PC-9 (cell line): ENCODE measurements at regions not wholly inside any gene's neighbourhood (a gene's known extent, or its start where the extent isn't known, plus 50 kb on each side); places are given as distances from the start of the nearest gene placed in this dataset.

Source experiments
- BruUV-seq: library from RNA; stranded (reverse); fragments of 400-500 nt; replicated peaks from 2 replicates; lab custom pipeline; 2021; lab: Mats Ljungman, UMichigan
- CTCF ChIA-PET: fragments of 300-600 bp; sonication (Branson Sonifier 250); formaldehyde crosslinking; loops from one replicate; lab custom pipeline; 2022; ENCODE audit warnings: antibody characterized with exemption; lab: Charles Lee
- POLR2A ChIA-PET: fragments of 300-600 bp; sonication (Branson Sonifier 250); formaldehyde crosslinking; loops from one replicate; lab custom pipeline; 2022; ENCODE audit warnings: antibody characterized with exemption; ENCODE audit not compliant: unreplicated experiment; lab: Charles Lee
- DNase-seq, 2 experiments: peaks; one replicate each; pipeline versions ENCODE4 v3.0.0 to v3.0.0-alpha.2; 2015 to 2022; ENCODE audit warnings: mixed read lengths in 1 of 2
- H2AFZ ChIP-seq: fragments of 200-600 bp; sonication (generic); 2 replicates; pipeline ENCODE4 v1.8.1; 2017; ENCODE audit warnings: antibody characterized with exemption
- H3F3A ChIP-seq: fragments of 200-600 bp; sonication (generic); 2 replicates; pipeline ENCODE4 v1.8.1; 2017; ENCODE audit warnings: antibody characterized with exemption, mild to moderate bottlenecking, low read depth; ENCODE audit not compliant: insufficient read depth
- H3K27ac ChIP-seq: fragments of 200-600 bp; sonication (generic); 2 replicates; pipeline ENCODE4 v1.6.1; 2016; ENCODE audit warnings: mixed run types
- H3K27me3 ChIP-seq: fragments of 200-600 bp; sonication (generic); 2 replicates; pipeline ENCODE4 v1.6.1; 2016; ENCODE audit warnings: low read depth, mixed run types; ENCODE audit not compliant: insufficient read depth
- H3K36me3 ChIP-seq: fragments of 200-600 bp; sonication (generic); 2 replicates; pipeline ENCODE4 v1.6.1; 2016; ENCODE audit warnings: low read depth, mixed run types
- H3K4me1 ChIP-seq: fragments of 200-600 bp; sonication (generic); replicated peaks from 2 replicates; pipeline ENCODE4 v1.6.1; 2016; ENCODE audit warnings: mixed run types; ENCODE audit not compliant: insufficient read depth
- H3K4me2 ChIP-seq: fragments of 200-600 bp; sonication (generic); 2 replicates; pipeline ENCODE4 v1.6.1; 2017; ENCODE audit warnings: mixed run types
- H3K4me3 ChIP-seq: fragments of 200-600 bp; sonication (generic); 2 replicates; pipeline ENCODE4 v1.6.1; 2016; ENCODE audit warnings: mixed run types
- H3K79me2 ChIP-seq: fragments of 200-600 bp; sonication (generic); 2 replicates; pipeline ENCODE4 v1.6.1; 2017; ENCODE audit warnings: low read depth, mixed run types
- H3K9me2 ChIP-seq: fragments of 200-600 bp; sonication (generic); 2 replicates; pipeline ENCODE4 v1.8.1; 2017; ENCODE audit warnings: mild to moderate bottlenecking; ENCODE audit not compliant: insufficient read depth
- H3K9me3 ChIP-seq: fragments of 200-600 bp; sonication (generic); 2 replicates; pipeline ENCODE4 v1.8.1; 2016; ENCODE audit warnings: low read depth; ENCODE audit not compliant: insufficient read depth
- H4K20me1 ChIP-seq: fragments of 200-600 bp; sonication (generic); 2 replicates; pipeline ENCODE4 v1.8.1; 2017; ENCODE audit not compliant: insufficient read depth
- EZH2 ChIP-seq: fragments of 200-600 bp; sonication (generic); IDR thresholded peaks from 2 replicates; pipeline ENCODE4 v1.8.0; 2017; ENCODE audit warnings: antibody characterized with exemption, low read depth
- intact Hi-C: fragments of 100-400 bp; cut with micrococcal nuclease; formaldehyde crosslinking; loops from one replicate; pipeline ENCODE4 v1.10.0; 2022; ENCODE audit not compliant: unreplicated experiment
- TF ChIP-seq, protein P1 (sequence below): fragments of 200-600 bp; sonication (generic); conservative IDR thresholded peaks from 2 replicates; pipeline ENCODE4 v1.6.1; 2017; ENCODE audit warnings: mixed run types, antibody characterized with exemption, mild to moderate bottlenecking, moderate library complexity

DNA sequence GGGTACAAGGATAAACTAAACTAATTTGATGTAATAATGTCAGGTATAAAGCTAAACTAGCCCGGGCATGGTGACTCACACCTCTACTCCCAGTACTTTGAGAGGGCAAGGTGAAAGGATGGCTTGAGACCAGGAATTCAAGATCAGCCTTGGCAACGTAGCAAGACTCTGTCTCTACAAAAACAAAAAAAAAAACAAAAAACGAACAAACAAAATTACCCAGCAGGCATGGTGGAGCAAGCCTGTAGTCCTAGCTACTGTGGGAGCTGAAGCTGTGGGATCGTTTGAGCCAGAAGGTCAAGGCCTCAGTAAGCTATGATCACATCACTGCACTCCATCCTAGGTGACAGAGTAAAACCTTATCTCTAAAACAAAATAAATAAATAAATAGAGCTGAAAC is 131.8 kb upstream of the KYNU start:
- H3K79me2 ChIP-seq = no peaks in the 10 kb centered on the region
- peak overlapping the region; percentile 55; the same call in 1 of the 2 replicates for H2AFZ ChIP-seq
- no peaks in the 10 kb centered on the region for H3K36me3 ChIP-seq
- ChIA-PET POLR2A (interaction anchor here (0.7 kb wide), 1 partner anchor 129 kb away, joined by 5 read pairs; no protein-coding TSS in a partner anchor), CTCF (interaction anchor here (0.7 kb wide), 1 partner anchor 325 kb away, joined by 3 read pairs; no protein-coding TSS in a partner anchor)
- H4K20me1 ChIP-seq = no peaks in the 10 kb centered on the region
- no peaks in the 10 kb centered on the region for H3F3A ChIP-seq
- DNase-seq = peak; percentile 25 to 48
- H3K27ac ChIP-seq = no peak overlapping the region
- no peak overlapping the region for H3K4me2 ChIP-seq
- no TSS peak for BruUV-seq
- intact Hi-C loops = no loop called here
- no peaks in the 10 kb centered on the region; the same call in 1 of the 2 replicates for H3K9me2 ChIP-seq
- peaks cover 10% of the 10 kb centered on the region; the same call in 1 of the 2 replicates for H3K4me1 ChIP-seq
- peaks cover 13% of the 10 kb centered on the region for H3K9me3 ChIP-seq
- TF ChIP-seq, protein P1, sequence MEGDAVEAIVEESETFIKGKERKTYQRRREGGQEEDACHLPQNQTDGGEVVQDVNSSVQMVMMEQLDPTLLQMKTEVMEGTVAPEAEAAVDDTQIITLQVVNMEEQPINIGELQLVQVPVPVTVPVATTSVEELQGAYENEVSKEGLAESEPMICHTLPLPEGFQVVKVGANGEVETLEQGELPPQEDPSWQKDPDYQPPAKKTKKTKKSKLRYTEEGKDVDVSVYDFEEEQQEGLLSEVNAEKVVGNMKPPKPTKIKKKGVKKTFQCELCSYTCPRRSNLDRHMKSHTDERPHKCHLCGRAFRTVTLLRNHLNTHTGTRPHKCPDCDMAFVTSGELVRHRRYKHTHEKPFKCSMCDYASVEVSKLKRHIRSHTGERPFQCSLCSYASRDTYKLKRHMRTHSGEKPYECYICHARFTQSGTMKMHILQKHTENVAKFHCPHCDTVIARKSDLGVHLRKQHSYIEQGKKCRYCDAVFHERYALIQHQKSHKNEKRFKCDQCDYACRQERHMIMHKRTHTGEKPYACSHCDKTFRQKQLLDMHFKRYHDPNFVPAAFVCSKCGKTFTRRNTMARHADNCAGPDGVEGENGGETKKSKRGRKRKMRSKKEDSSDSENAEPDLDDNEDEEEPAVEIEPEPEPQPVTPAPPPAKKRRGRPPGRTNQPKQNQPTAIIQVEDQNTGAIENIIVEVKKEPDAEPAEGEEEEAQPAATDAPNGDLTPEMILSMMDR = no peak
- TF ChIP-seq EZH2 = no peak
- H3K27me3 ChIP-seq = no peaks in the 10 kb centered on the region
- H3K4me3 ChIP-seq = no peak overlapping the region

DNA sequence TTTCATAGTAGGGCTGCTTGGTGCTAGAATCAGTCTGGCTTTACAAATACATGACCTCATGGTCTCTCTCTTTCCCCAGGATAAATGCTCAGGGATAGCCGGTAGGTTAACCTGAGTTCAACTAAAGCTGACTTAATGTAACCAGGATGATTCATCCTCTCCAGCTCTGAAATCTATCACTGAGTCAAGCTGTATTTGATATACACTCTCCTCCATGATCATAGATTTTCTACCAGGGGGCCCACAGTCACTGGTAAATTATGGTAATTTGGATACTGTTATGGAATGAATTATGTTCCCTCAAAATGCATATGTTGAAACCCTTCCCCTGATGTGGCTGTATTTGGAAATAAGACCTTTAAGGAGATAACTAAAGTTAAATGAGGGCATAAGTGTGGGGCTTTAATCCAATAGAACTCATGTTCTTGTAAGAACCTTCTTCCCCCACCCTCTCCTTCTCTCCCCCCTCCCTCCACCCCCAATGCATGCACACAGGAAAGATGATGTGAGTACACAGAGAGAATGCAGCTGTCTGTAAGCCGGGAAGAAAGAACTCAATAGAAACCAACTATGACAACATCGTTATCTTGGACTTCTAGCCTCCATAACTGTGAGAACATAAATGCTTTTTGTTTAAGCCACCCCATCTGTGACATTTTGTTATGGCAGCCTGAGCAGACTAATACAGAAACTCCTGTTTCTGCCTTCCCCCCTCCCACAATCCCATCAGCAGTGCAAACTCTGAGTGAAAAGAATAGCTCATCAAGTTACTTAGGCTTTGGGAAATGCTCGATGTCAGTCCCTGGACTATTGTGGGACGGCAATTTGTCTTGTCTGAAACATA is 134.9 kb upstream of the KYNU start:
- Histone ChIP-seq H3K36me3 (no peaks in the 10 kb centered on the region), H3K9me2 (no peaks in the 10 kb centered on the region; the same call in 1 of the 2 replicates), H3F3A (no peaks in the 10 kb centered on the region), H3K27ac (peak overlapping the region; percentile 50), H3K27me3 (no peaks in the 10 kb centered on the region), H3K4me3 (no peak overlapping the region), H3K79me2 (no peaks in the 10 kb centered on the region), H4K20me1 (no peaks in the 10 kb centered on the region), H3K9me3 (peaks cover 9% of the 10 kb centered on the region), H3K4me2 (0 out of 2 replicates have a peak overlapping the region, but pooled peaks have one; percentile 17), H2AFZ (peak overlapping the region; percentile 43; the same call in 1 of the 2 replicates), H3K4me1 (peaks cover 10% of the 10 kb centered on the region; the same call in 1 of the 2 replicates)
- no TSS peak for BruUV-seq
- ChIA-PET CTCF (interaction anchor here (0.6 kb wide), 1 partner anchor 12 kb away, joined by 6 read pairs; no protein-coding TSS in a partner anchor), POLR2A (no interaction called here)
- no peak for TF ChIP-seq EZH2
- TF ChIP-seq, protein P1 = no peak
- DNase-seq = peak in 1 of 2 experiments; percentile 35
- intact Hi-C loops = no loop called here

- Histone ChIP-seq H3K27ac (peak overlapping the region; percentile 50), H3K9me3 (peaks cover 9% of the 10 kb centered on the region), H3K36me3 (no peaks in the 10 kb centered on the region), H3K4me2 (0 out of 2 replicates have a peak overlapping the region, but pooled peaks have one; percentile 17), H3K9me2 (no peaks in the 10 kb centered on the region; the same call in 1 of the 2 replicates), H3K27me3 (no peaks in the 10 kb centered on the region), H4K20me1 (no peaks in the 10 kb centered on the region), H3K4me1 (peaks cover 10% of the 10 kb centered on the region; the same call in 1 of the 2 replicates), H3F3A (no peaks in the 10 kb centered on the region), H2AFZ (no peak overlapping the region; the same call in 1 of the 2 replicates), H3K79me2 (no peaks in the 10 kb centered on the region), H3K4me3 (no peak overlapping the region)
- no peak for TF ChIP-seq EZH2
- TF ChIP-seq, protein P1 = no peak
- ChIA-PET POLR2A (no interaction called here), CTCF (no interaction called here)
- no TSS peak for BruUV-seq
- DNase-seq = no peak
- intact Hi-C loops = no loop called here
Observed at GRCh38 chr2:142741764-142742269, 135.6 kb upstream of the KYNU start.
